Urothelium cell line (cell line): ENCODE measurements at regions not wholly inside any gene's neighbourhood (a gene's known extent, or its start where the extent isn't known, plus 50 kb on each side); places are given as distances from the start of the nearest gene placed in this dataset.

ENCODE experiments used
- DNase-seq: peaks from one replicate; pipeline ENCODE4 v3.0.0; 2011; ENCODE audit warnings: low spot score, mixed read lengths
- FAIRE-seq: peaks from 2 replicates; lab custom pipeline; 2011; peaks lifted over from hg19 to GRCh38; lab: Jason Lieb, UNC

GRCh38 chr22:27127911-27128310, 470.5 kb downstream of the MIAT start:
- FAIRE-seq (peak; percentile 13), DNase-seq (no peak)

DNA sequence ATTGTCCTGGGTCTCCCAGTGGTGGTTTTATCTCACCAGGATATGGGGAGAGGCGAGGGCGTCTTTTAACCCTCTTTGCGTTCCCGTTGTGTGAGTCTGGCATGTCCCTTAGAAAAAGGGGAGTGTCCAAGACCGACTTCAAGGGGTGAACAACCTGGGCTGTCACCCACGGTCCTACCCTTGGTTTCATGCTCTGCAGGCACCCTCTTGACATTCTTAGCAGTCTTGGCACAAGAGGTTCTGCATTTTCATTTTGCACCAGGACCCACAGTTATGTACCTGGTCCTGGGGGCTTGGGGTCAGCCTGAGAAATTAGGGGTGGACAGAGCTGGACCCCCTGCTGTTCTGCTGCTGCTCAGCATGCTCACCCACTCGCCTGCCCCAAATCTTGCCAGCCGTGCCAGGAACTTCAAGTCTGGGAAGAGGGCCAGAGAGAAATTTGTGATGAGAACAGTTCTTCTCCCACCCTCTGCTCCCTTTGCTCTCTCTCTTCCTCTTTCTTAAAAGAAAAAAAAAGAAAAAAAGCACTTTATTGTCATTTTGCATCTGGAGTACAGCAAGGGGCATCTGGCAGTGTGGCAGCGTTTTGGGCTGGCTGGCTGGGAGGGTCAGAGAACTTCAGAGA, 471.2 kb downstream of the MIAT start:
- DNase-seq = no peak
- peak; percentile 87 for FAIRE-seq

DNA sequence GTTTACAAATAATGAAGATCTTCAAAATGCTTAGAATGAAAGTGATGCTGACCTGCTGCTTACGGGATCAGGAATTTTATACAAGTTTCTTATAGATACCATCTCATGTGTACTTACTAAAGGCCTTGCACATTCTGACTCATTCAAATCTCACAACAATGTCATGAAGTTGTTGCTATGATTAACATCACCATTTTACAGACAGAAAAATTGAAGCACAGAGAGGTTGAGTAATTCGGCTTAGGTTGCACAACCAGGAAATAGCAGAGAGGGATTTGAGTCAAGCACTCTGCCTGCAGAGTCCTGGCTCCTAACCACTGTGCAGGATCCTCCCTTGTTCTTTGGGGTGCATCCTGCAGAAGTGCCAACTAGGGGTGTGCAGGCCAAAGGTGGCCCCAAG, 471.9 kb downstream of the MIAT start:
- DNase-seq = no peak
- FAIRE-seq = peak; percentile 95

DNA sequence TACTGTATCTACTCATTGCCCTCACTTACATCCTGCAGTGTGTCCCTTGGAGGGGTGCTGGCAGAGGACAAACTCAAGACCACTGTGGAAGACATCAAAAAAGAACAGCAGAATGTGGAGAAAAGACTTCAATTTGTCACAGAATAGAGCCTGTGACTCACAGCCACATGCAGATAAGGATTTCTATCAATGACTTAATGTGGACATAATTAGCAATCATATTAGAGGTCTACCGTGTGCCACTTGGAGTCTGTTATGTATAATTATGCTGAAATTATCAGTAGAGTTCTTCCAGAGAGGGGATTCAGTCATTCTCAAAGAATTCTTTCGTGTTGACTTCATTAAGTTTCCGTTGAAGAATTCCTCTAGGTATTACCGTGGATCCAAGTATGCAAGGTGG, 473.5 kb downstream of the MIAT start:
- DNase-seq (no peak), FAIRE-seq (no peak)

GRCh38 chr22:27131346-27131745, 474.0 kb downstream of the MIAT start:
- DNase-seq (no peak), FAIRE-seq (peak; percentile 95)

- FAIRE-seq (no peak), DNase-seq (no peak)
These were observed 475.0 kb downstream of the MIAT start for GRCh38 chr22:27132400-27132799.

- DNase-seq = no peak
- peak; percentile 99 for FAIRE-seq
These were observed 475.6 kb downstream of the MIAT start for GRCh38 chr22:27133019-27133431.

- DNase-seq (peak; percentile 75), FAIRE-seq (no peak)
These were observed 476.4 kb downstream of the MIAT start for GRCh38 chr22:27133681-27134314.

DNA sequence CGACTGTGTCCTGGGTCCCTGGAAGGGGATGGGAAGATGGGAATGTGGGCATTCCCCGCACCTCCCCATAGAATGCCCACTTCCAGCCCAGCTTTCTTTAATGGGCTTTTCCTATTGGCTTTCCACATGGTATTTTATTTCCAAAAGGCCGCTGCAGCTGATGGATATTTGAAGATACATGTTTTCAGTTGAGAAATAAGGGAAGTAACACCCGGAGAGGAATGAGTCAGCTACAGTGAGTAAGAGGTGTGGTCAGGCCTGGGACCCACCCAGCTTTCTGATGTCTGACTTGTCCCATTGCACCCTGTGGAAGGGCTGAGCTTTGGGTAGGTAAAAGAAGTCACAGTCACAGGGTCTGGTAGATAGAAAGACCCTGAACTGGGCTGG, 476.9 kb downstream of the MIAT start:
- DNase-seq (peak; percentile 97), FAIRE-seq (no peak)

- FAIRE-seq = no peak
- DNase-seq = peak; percentile 94
These were observed 477.9 kb downstream of the MIAT start for GRCh38 chr22:27135031-27135981.

DNA sequence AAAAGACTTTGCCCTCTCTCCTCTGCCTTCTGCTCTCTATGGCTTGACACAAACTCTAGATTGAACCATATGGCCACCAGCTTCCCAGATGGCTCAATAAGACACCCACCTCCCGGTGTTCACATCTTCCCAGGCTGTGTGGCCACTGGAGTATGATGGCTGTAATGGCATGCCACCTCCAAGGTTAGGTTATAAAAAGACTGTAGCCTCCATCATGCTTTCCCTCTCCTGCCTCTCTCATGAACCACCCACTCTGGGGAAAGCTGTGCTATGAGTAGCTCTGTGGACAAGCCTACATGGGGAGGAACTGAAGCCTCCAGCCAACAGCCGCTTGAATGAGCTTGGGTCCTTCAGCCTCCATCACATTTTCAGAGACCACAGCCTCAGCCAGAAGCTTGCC, 479.2 kb downstream of the MIAT start:
- FAIRE-seq = no peak
- no peak for DNase-seq

- no peak for DNase-seq
- peak; percentile 99 for FAIRE-seq
These were observed 480.5 kb downstream of the MIAT start for GRCh38 chr22:27137871-27138337.

DNA sequence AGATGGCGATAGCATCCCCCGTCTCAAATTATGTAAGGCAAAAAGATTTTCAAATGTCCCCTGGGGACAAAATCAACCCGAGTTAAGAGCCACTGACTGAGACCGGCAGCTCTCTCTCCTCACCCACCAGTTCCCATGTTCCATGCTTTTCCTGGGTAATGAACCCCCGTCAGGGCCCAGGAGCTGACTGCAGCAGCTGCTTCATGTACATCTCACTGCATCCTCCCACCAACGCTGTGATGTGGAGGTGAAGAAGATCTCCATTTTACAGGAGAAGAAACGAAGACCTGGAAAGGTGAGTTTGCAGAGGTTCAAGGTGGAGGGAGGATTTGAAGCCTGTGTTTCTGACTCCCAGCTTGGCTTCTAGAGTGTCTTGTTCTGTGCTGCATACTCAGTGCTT, 481.1 kb downstream of the MIAT start:
- no peak for DNase-seq
- FAIRE-seq = no peak

DNA sequence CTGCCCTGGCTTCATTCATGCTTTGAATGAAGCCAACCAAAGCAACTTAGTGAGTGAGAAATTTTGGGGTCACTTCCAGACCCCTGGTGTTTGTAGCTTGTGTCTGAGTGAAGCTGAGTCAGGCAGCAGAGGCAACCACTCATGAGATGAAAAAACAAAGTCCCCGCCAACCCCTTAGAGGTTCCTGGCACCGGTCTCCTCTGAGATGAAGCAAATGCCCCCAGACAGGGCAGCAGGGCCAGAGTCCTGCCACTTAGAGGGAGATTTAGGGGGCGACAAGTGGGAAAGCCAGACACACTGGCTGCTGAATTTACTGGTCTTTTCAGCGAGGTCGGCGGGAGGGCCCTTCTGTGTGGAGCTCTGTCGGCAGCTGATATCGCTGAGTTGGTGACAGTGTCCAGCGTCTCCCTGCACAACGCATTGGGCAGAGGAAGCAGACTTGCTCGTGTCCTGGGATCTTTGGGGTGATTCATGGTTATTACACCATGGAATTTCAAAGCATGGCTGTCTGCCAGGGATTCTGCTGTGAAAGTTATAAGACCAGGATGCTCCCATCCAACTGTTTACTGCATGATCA, 482.6 kb downstream of the MIAT start:
- DNase-seq (peak; percentile 93), FAIRE-seq (peak; percentile 98)

DNA sequence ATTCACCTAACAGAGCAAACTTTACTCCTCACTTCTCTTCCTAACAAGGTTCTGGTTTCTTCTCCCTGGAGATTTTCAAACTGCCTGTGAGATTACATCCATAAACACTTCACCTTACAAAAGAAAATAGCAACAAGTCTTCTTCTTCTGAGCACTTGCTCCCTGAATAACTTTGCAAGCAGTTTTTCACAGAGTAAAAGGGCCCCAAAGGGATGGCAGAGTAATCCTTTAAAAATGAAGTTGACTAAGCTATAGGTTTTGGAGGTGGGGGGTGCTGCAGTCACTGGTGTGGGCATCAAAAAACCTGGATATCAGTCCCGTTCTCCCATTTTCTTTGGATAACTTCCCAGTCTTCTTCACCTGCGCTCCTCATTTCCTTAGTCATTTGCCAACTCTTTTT, 484.9 kb downstream of the MIAT start:
- FAIRE-seq = no peak
- DNase-seq = no peak

- DNase-seq = no peak
- FAIRE-seq = peak; percentile 86
These were observed 486.9 kb downstream of the MIAT start for GRCh38 chr22:27144321-27144720.

GRCh38 chr22:27146866-27147633, 489.7 kb downstream of the MIAT start:
- no peak for DNase-seq
- FAIRE-seq = peak; percentile 98

GRCh38 chr22:27148055-27148454, 490.7 kb downstream of the MIAT start:
- DNase-seq = no peak
- FAIRE-seq = peak; percentile 89

- no peak for DNase-seq
- FAIRE-seq = no peak
These were observed 491.6 kb downstream of the MIAT start for GRCh38 chr22:27148886-27149470.

GRCh38 chr22:27149921-27150543, 492.6 kb downstream of the MIAT start:
- FAIRE-seq (peak; percentile 99), DNase-seq (no peak)
